HG03565 (cell line): ENCODE measurements at regions not wholly inside any gene's neighbourhood (a gene's known extent, or its start where the extent isn't known, plus 50 kb on each side); places are given as distances from the start of the nearest gene placed in this dataset.
"Not testable (repeated sequence)": the region's sequence is repeated elsewhere in the genome, so short reads cannot be mapped to it uniquely, and the experiment has no call there.

ENCODE experiments used
- ATAC-seq: cut with Tn5 transposase; IDR thresholded peaks from one replicate; pipeline ENCODE4 v1.9.1; 2021; ENCODE audit warnings: mild to moderate bottlenecking, moderate library complexity; ENCODE audit not compliant: unreplicated experiment

GRCh38 chr4:106869551-106869950 lies 166.6 kb downstream of the DKK2 start:
- ATAC-seq, result no peak

DNA sequence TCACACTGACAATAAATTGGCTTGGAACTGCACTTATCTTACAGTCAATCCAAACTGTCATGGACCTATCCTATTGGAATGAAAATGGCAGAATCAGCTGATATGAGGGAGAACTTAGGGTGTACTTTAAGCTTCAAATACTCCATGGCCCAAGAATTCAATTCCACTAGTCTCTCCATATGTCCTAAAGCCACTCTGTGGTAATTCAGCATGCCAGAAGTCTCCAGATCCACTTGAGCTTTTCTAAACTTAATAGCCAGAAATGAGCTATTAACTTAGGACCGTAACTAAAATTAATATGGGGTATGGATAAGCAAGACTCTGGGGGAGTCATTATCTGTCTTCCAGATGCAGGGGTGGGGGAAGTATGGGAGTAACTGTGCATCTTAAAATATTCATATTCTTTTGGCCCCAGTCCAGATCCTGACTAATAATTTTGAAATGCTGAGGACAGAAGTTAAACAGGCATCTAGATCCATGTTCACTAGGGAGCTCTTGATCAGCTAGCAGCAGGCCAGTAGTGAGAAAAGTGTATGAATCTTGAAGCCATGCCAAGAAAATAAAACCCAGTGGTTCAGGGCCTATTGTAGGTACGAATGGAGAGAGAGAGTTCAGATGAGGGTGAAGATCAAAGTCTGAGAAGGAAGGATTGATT lies 167.6 kb downstream of the DKK2 start:
- ATAC-seq, result no peak

- no peak for ATAC-seq
These were observed 171.9 kb downstream of the DKK2 start for GRCh38 chr4:106864231-106864630.

- ATAC-seq, result no peak
These were observed 181.4 kb downstream of the DKK2 start for GRCh38 chr4:106854569-106855351.

DNA sequence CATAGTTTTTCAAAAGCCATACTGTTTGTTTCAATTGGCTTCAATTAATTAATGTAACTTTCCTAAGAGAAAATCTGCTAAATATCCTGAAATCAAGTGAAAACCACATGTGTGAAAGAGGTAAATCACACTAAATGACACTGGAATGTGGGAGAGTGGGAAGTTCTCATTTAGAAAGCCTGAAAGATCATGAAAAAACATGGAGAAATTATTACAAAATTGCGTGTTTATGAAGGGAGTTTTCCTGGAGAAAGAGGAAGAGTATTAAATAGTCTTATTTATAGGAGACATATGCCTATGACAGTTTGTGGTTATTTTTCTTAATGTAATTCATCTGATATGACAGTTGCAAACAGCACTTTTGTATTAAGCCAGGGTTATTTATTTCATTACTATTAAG lies 183.7 kb downstream of the DKK2 start:
- ATAC-seq, result no peak

GRCh38 chr4:106851726-106852125 lies 184.4 kb downstream of the DKK2 start:
- no peak for ATAC-seq

- no peak for ATAC-seq
These were observed 185.4 kb downstream of the DKK2 start for GRCh38 chr4:106850691-106851090.

- ATAC-seq, result no peak
These were observed 200.2 kb downstream of the DKK2 start for GRCh38 chr4:106835919-106836318.

DNA sequence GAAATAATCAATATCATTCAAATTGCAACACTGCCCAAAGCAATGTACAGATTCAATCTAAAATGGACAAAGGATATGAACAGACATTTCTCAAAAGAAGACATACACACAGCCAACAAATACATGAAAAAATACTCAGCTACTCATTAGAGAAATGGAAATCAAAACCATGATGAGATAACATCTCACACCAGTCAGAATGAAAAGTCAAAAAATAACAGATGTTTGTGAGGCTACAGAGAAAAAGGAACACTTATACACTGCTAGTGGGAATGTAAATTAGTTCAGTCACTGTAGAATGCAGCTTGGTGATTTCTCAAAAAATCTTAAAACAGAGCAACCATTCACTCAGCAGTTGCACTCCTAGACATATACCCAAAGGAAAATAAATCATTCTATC lies 205.2 kb downstream of the DKK2 start:
- ATAC-seq, result peak; percentile 84

GRCh38 chr4:106818764-106819163 lies 217.3 kb downstream of the DKK2 start:
- no peak for ATAC-seq

DNA sequence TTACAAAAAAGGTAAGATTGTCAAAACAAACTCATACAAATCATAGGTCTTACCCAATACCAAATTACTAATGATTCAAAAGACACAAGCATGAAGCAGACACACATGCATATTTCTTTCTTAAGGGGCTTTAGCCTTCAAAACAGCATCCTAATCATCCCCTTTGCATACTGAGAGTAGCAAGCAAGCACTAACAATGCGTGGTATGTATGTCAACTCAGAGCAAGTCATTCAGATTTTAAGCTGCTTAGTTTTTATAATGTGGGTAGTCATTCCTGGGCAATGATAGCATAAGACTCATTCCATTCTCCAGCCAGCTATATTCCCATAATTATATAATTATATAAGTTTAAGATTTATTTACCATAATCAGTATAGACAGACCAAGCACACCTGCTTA lies 219.6 kb downstream of the DKK2 start:
- no peak for ATAC-seq

GRCh38 chr4:106810122-106810521 lies 226.0 kb downstream of the DKK2 start:
- ATAC-seq, result no peak

DNA sequence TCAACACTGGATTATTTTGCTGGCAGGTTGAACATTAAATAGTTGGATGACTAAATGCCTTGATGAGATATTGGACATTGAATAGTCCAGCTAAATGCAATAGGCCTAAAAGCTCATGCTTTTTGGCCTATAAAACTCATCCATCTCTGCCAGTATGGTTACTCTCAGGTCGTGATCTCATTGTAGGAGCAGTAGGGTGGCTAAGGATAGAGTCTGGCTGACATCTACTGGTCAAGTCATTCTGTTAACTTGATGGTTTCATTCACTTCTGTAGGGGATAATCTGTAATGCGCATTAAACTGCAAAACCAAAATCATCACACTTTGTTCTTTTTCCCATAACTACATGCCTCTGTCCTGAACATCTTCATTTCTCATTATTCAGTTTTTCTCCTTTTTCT lies 227.0 kb downstream of the DKK2 start:
- peak; percentile 50 for ATAC-seq

GRCh38 chr4:106806158-106806797 lies 229.8 kb downstream of the DKK2 start:
- ATAC-seq, result no peak

- ATAC-seq, result no peak
These were observed 233.0 kb downstream of the DKK2 start for GRCh38 chr4:106803083-106803482.

GRCh38 chr4:106801386-106801785 lies 234.7 kb downstream of the DKK2 start:
- ATAC-seq, result no peak

- ATAC-seq, result no peak
These were observed 239.2 kb downstream of the DKK2 start for GRCh38 chr4:106796876-106797275.

GRCh38 chr4:106795326-106795725 lies 240.8 kb downstream of the DKK2 start:
- no peak for ATAC-seq

- no peak for ATAC-seq
These were observed 242.2 kb downstream of the DKK2 start for GRCh38 chr4:106793933-106794332.

GRCh38 chr4:106775636-106776035 lies 260.5 kb downstream of the DKK2 start:
- ATAC-seq, result no peak

DNA sequence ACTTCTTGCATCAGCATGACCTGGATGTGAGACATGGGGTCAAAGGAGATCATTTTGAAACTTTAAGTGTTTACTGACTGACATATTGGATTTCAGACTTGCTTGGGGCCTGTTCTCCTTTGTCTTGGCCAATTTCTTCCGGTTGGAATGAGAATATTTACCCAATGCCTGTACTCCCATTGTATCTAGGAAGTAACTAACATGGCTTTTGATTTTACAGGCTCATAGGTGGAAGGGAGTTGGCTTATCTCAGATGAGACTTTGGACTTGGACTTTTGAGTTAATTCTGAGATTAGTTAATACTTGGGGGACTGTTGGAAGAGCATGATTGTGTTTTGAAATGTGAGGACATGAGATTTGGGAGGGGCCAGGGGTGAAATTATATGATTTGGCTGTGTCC lies 262.1 kb downstream of the DKK2 start:
- ATAC-seq, result not testable (repeated sequence)
